GM12878 (cell line): ENCODE measurements at regions not wholly inside any gene's neighbourhood (a gene's known extent, or its start where the extent isn't known, plus 50 kb on each side); places are given as distances from the start of the nearest gene placed in this dataset.

Experiments used
- ATAC-seq: fragments of 200-7000 bp; cut with Tn5 transposase; 3 replicates; pipeline ENCODE4 v1.9.1; 2020; ENCODE audit warnings: mild to moderate bottlenecking, moderate library complexity
- BruUV-seq: library from RNA; stranded (reverse); fragments of 400-500 nt; replicated peaks from 2 replicates; lab custom pipeline; 2021; lab: Mats Ljungman, UMichigan
- CTCF ChIA-PET: fragments of 300-600 bp; sonication (Branson Sonifier 250); formaldehyde crosslinking; extraction: SDS; loops from one replicate; lab custom pipeline; 2021; ENCODE audit warnings: inconsistent platforms; lab: Yijun Ruan, JAX
- POLR2A ChIA-PET: fragments of 350-600 bp; formaldehyde crosslinking; extraction: SDS; loops from one replicate; lab custom pipeline; 2021; ENCODE audit warnings: inconsistent platforms; lab: Charles Lee
- RAD21 ChIA-PET: fragments of 300-600 bp; sonication (Branson Sonifier 250); formaldehyde crosslinking; loops from one replicate; lab custom pipeline; 2023; ENCODE audit warnings: antibody characterized with exemption; ENCODE audit not compliant: unreplicated experiment; lab: Charles Lee
- SMC1A ChIA-PET: fragments of 300-600 bp; sonication (Branson Sonifier 250); formaldehyde crosslinking; loops from one replicate; lab custom pipeline; 2023; ENCODE audit not compliant: unreplicated experiment, uncharacterized antibody; lab: Charles Lee
- DNase-seq: peaks from one replicate; pipeline ENCODE4 v3.0.0-alpha.2; 2011; ENCODE audit warnings: low read depth, low spot score
- FAIRE-seq: peaks from 3 replicates; lab custom pipeline; 2011; peaks lifted over from hg19 to GRCh38; lab: Jason Lieb, UNC
- H2AFZ ChIP-seq: 2 replicates; pipeline ENCODE4 v1.6.0; 2011; ENCODE audit warnings: low read depth, low read length, control low read depth; ENCODE audit not compliant: control insufficient read depth
- H3K27ac ChIP-seq: 2 replicates; pipeline ENCODE4 v1.5.1; 2011; ENCODE audit warnings: control low read depth; ENCODE audit not compliant: control insufficient read depth, insufficient read depth
- H3K27me3 ChIP-seq, 2 experiments: replicated peaks in 1 of 2; 2 replicates each; pipeline versions ENCODE4 v1.6.0 to v1.6.1; 2011; ENCODE audit warnings: low read length in 1 of 2; ENCODE audit not compliant: control insufficient read depth in 2 of 2, insufficient read depth in 2 of 2
- H3K36me3 ChIP-seq, 2 experiments: 2 replicates each; pipeline ENCODE4 v1.5.1; 2011; ENCODE audit warnings: low read length in 1 of 2; ENCODE audit not compliant: control insufficient read depth in 2 of 2, insufficient read depth in 2 of 2
- H3K4me1 ChIP-seq: 2 replicates; pipeline ENCODE4 v1.6.1; 2011; ENCODE audit warnings: mild to moderate bottlenecking, low read length, moderate library complexity, mixed read lengths; ENCODE audit not compliant: control insufficient read depth, insufficient read depth
- H3K4me2 ChIP-seq: 2 replicates; pipeline ENCODE4 v1.6.0; 2011; ENCODE audit warnings: control low read depth; ENCODE audit not compliant: control insufficient read depth, insufficient read depth
- H3K4me3 ChIP-seq: fragments of 200-600 bp; sonication (generic); 2 replicates; pipeline ENCODE4 v1.5.1; 2016
- H3K79me2 ChIP-seq: 2 replicates; pipeline ENCODE4 v1.6.0; 2011; ENCODE audit warnings: low read length; ENCODE audit not compliant: control insufficient read depth, insufficient read depth
- H3K9ac ChIP-seq: 2 replicates; pipeline ENCODE4 v1.8.0; 2011; ENCODE audit warnings: low read length, control low read depth, mixed read lengths; ENCODE audit not compliant: control insufficient read depth, insufficient read depth
- H3K9me3 ChIP-seq: replicated peaks from 3 replicates; pipeline ENCODE4 v1.5.1; 2011; ENCODE audit warnings: mild to moderate bottlenecking, low read length; ENCODE audit not compliant: control insufficient read depth, insufficient read depth
- H4K20me1 ChIP-seq: 2 replicates; pipeline ENCODE4 v1.6.0; 2011; ENCODE audit not compliant: control insufficient read depth, insufficient read depth
- CHD1 ChIP-seq: IDR thresholded peaks from 2 replicates; pipeline ENCODE4 v1.6.1; 2012; ENCODE audit warnings: low read depth, low read length, improper control_type of control experiment
- ELK1 ChIP-seq: IDR thresholded peaks from 2 replicates; pipeline ENCODE4 v1.6.1; 2012; ENCODE audit warnings: low read depth, low read length, improper control_type of control experiment
- MYB ChIP-seq: fragments of 150-350 bp; IDR thresholded peaks from 2 replicates; pipeline ENCODE4 v1.6.1; 2014; ENCODE audit warnings: mild to moderate bottlenecking, low read depth, low read length, borderline replicate concordance
- SRF ChIP-seq, 2 experiments: IDR thresholded peaks; 2 replicates each; pipeline ENCODE4 v1.6.1; 2011; ENCODE audit warnings: low read depth in 2 of 2, low read length in 2 of 2, mild to moderate bottlenecking in 1 of 2, moderate library complexity in 1 of 2
- ZBTB4 ChIP-seq: fragments of 450-650 bp; formaldehyde crosslinking; IDR thresholded peaks from 2 replicates; pipeline ENCODE4 v1.4.0; 2022; ENCODE audit warnings: mild to moderate bottlenecking, moderate library complexity
- ZBTB40 ChIP-seq: fragments of 450-650 bp; IDR thresholded peaks from 2 replicates; pipeline ENCODE4 v1.6.1; 2016; ENCODE audit warnings: mild to moderate bottlenecking, moderate library complexity, borderline replicate concordance
- WGBS: methylation state at CpG from one replicate; pipeline ENCODE4 v1.1.6; 2016; ENCODE audit warnings: low lambda C conversion rate; ENCODE audit not compliant: insufficient replicate concordance, insufficient coverage; ENCODE audit errors: missing lambda C conversion rate; 5-methylcytosine and 5-hydroxymethylcytosine counted together
- in situ Hi-C: fragments of 300-500 bp; cut with MboI; formaldehyde crosslinking; loops from 9 replicates; pipeline ENCODE4 v1.14.3; 2018; ENCODE audit warnings: mixed read lengths
- intact Hi-C: fragments of 100-400 bp; cut with micrococcal nuclease; formaldehyde crosslinking; loops from one replicate; pipeline ENCODE4 v1.14.2; 2022; ENCODE audit not compliant: unreplicated experiment

GRCh38 chr6:44621846-44622245 is 234.3 kb downstream of the CDC5L start:
- ChIA-PET POLR2A (no interaction called here), RAD21 (no interaction called here), CTCF (interaction anchor here (1.1 to 1.3 kb wide), 2 partner anchors 9 to 146 kb away, joined by 4 to 5 read pairs; no protein-coding TSS in a partner anchor), SMC1A (no interaction called here)
- in situ Hi-C loops: no loop called here
- no peaks in the 10 kb centered on the region for H3K36me3 ChIP-seq
- H3K9ac ChIP-seq: no peak overlapping the region
- FAIRE-seq (no peak), ATAC-seq (no peak), DNase-seq (no peak)
- TF ChIP-seq SRF (IDR thresholded peaks at IDR 0.05; ENCODE audit: low read depth in 2 of 2, low read length in 2 of 2): no peak
- TF ChIP-seq ZBTB4 (CRISPR knock-in tag): no peak
- no peak for TF ChIP-seq ZBTB40
- no peak for TF ChIP-seq MYB
- TF ChIP-seq CHD1: no peak
- no peak for TF ChIP-seq ELK1
- intact Hi-C loops: no loop called here
- no peaks in the 10 kb centered on the region; a peak in 1 of 4 replicates for H3K27me3 ChIP-seq
- H3K9me3 ChIP-seq: no peaks in the 10 kb centered on the region
- no peak overlapping the region for H3K4me2 ChIP-seq
- WGBS: 4% methylated on average over 2 of the region's 2 CpGs
- H3K4me1 ChIP-seq: no peaks in the 10 kb centered on the region
- no peak overlapping the region for H2AFZ ChIP-seq
- H3K27ac ChIP-seq: no peak overlapping the region
- no peaks in the 10 kb centered on the region for H3K79me2 ChIP-seq
- H4K20me1 ChIP-seq: no peaks in the 10 kb centered on the region
- H3K4me3 ChIP-seq: no peak overlapping the region
- no TSS peak for BruUV-seq
